Stimulated activated CD4-positive, alpha-beta T cell treated with anti-CD3 and anti-CD28 coated beads, Interleukin-12 subunit alpha, Interleukin-12 subunit beta, amount 100 ng/mL, for 48 hours (primary cell): ENCODE measurements at regions not wholly inside any gene's neighbourhood (a gene's known extent, or its start where the extent isn't known, plus 50 kb on each side); places are given as distances from the start of the nearest gene placed in this dataset.
"Not testable (repeated sequence)": the region's sequence is repeated elsewhere in the genome, so short reads cannot be mapped to it uniquely, and the experiment has no call there.

Experiments
- DNase-seq, 3 donors: peaks; one replicate each; pipeline ENCODE4 v3.0.0-alpha.2; 2020; ENCODE audit warnings: low read depth in 2 of 3, low spot score in 1 of 3

DNA sequence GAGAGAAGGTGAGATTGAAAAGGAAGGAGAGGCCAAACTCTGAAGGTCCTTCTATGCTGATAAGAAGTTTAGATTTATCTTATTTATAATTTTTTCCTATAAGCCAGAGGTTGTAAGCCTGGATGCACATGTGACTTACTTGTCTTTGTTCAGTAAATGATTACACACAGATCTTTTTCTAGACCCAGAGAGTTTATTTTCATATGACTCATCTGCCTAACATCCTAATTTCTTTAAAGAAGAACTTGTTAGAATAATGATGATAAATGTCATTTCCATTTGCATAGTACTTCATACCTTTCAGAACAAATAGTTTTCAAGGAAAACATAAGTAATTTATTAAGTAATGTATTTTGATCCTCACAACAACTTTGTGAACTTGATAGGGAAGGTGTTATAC is 434.8 kb upstream of the DPH6 start:
- DNase-seq: no peak

- DNase-seq: no peak
Measured at GRCh38 chr15:35986191-35986721, 440.3 kb upstream of the DPH6 start.

DNA sequence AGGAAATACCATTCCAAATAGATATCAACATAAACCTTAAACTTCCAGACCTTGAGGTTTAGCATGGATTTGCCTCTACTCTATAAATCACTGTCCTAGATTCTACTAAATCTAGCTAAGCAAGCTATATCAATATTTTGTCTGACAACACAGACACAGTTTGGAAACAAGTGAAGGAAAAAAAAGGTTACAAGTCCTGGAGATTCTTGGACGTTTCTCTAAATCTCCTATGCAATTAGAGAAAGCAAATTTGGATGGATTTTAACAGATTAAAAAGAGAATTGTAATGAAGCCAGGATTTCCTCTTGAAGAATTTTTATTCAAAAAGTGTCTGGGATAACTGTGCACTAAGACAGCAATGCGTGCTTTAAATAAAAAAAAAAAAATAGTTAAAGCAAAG is 441.1 kb upstream of the DPH6 start:
- DNase-seq: no peak

GRCh38 chr15:35991386-35991785 is 445.4 kb upstream of the DPH6 start:
- DNase-seq: no peak

GRCh38 chr15:35992791-35993190 is 446.8 kb upstream of the DPH6 start:
- no peak for DNase-seq

- no peak for DNase-seq
Measured at GRCh38 chr15:35993196-35993595, 447.2 kb upstream of the DPH6 start.

DNA sequence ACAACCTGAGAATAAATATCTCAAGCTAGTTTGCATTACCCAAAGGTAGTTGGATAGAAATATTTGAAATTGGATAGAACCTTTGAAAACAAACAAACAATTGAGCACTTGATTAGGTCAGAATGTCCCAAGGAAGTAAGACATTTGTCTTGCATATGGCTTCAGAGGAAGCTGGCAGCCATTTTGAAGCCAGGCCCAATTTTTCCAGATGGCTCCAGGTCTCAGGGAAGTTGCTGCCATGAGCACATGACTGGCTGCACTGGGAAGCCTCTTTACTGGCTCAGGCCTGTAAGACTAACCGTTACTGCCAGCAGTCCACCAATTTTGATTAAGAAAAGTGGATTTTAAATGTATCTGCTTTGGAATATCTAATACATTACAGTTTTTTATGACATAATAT is 448.9 kb upstream of the DPH6 start:
- DNase-seq: no peak

GRCh38 chr15:35998663-35999602 is 453.0 kb upstream of the DPH6 start:
- no peak for DNase-seq

DNA sequence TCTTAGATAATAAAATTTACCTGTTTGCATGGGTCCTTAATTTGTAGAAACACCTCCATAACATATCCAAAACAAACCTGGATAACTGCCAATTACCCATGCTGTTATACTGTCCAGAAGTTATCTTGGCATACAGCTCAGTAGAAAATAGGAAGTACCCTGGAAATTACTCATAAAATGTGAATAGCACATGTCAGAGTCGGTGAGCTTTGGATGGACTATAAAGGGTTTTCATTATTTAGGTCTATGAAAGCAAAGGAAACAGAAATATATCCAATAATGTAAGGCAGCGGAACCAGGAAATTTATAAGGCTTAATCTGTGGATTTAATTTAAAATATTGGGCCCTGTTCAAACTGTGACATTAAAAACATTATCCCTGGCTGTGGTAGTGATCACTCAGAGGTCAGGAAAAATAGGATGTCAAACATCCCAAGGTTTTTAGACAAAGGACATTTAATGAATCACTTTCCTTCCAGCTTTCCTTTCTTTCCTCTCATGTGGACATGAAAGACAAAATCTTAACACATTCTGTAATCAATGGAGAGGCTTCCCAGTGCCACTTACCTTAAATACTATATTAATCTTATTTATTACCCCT is 459.0 kb upstream of the DPH6 start:
- no peak for DNase-seq

GRCh38 chr15:36005542-36005941 is 459.6 kb upstream of the DPH6 start:
- no peak for DNase-seq

DNA sequence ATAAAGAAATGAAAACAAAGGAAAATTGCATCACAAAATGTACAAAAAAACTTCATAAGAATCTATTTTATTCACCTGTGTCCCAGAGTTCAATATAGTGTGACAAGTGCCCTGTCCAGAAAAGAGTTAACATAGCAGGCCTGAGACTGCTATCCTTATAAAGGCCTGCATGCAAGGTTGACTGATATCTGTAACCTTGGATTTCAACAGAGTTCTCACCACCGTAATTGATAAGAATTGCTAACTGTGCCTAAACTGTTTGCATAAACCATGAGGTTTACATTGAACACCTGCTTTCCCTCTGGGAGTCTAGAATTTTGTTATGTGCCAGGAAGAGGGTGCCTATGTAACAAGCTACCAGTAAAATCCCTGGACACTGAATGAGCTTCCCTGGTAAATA is 461.7 kb upstream of the DPH6 start:
- no peak for DNase-seq

DNA sequence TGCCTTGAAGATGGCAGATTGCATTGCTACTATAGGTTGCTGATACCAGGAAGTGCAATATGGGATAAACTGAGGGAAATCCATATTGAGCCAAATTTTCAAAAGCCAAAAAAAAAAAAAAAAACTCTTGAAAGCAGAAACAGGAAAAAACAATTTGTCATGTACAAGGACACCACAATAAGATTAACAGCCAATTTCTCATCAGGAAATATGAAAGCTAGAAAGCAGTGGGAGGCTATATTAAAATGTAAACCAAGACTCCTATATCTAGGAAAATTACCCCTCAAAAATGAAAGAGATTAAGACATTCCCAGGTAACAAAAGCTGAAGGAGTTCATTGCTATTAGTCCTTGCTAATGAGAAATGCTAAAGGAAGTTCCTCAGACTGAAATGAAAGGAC is 462.8 kb upstream of the DPH6 start:
- DNase-seq: no peak

GRCh38 chr15:36024031-36024688 is 478.2 kb upstream of the DPH6 start:
- DNase-seq: no peak

DNA sequence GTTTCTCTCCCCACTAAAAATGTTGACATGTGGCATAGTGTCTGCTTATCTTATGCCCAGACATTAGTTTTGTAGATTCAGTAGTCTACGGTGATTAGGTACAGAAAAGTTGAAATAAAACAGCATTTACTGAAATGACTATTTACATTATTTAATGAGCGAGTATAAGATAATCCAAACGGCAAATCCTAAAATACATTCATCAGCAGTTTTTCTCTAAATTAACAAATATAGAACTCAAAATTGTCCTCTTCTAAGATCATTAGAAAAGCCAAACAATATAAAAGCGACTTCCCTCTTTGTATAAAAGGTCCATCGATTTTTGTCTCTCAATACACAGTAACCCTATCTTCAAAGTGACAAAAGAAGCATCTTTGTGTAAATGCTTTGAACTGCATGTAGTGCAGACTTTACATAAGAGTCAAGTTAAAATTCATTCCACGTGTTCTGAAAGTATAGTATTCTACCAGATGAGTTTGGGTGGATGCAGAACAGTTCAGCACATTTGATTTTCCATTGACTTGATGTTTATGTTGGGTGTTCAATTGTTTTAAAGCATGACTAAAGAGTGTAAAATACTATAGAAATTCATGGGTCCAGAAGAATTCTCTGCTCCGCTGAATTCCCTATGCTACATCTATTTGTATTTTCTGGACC is 480.8 kb upstream of the DPH6 start:
- no peak for DNase-seq

DNA sequence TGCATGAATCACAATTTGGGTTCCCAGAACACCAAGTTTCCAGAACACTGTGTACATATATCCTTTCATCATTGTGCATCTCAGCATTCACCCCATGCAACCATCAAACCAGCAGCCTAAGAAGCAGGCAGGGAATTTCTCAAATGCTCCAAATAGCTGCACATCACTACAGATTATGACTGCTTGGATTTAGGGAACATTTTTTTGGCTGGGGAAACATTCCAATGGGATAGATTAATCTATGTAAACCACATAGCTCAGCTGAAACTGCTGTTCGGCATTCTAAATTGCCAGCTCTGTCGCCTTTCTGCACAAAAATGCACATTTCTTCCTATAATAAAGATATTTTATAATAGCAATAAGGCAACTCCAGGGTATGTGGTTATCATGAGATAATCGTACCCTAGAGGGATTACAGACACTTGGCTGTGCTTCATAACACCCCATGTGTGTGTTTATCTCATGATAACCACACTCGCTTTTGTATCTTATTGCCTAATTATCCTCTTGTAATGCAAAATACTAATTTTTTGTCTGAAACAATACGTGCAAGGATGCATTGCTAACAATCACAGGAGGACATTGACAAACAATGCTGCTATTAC is 483.7 kb upstream of the DPH6 start:
- no peak for DNase-seq

DNA sequence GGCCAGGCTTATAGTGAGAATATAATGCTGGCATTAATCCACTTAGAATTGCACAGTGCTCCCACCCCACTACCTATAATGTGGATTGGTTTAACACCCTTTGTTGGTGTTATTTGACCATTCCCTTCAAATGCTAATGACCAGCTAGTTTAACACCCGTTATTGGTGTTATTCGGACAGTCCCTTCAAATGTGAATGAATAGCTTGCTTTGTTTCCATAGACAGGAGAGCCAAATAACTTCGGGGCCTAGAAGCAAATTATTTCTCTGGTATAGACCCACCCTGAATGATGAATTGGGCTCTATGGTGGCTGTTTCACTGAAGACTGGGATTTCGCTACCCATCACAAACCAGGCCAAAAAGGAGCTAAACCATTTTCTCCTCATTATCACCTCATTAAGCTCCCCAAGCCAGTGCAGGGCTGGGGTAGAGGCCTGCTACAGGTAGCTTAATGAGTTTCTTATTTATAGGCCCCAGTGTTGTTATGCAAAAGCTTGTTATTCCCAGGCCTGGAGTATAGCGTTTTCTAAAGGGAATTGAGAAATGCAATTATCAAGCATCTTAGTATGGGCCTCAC is 494.1 kb upstream of the DPH6 start:
- DNase-seq: no peak

DNA sequence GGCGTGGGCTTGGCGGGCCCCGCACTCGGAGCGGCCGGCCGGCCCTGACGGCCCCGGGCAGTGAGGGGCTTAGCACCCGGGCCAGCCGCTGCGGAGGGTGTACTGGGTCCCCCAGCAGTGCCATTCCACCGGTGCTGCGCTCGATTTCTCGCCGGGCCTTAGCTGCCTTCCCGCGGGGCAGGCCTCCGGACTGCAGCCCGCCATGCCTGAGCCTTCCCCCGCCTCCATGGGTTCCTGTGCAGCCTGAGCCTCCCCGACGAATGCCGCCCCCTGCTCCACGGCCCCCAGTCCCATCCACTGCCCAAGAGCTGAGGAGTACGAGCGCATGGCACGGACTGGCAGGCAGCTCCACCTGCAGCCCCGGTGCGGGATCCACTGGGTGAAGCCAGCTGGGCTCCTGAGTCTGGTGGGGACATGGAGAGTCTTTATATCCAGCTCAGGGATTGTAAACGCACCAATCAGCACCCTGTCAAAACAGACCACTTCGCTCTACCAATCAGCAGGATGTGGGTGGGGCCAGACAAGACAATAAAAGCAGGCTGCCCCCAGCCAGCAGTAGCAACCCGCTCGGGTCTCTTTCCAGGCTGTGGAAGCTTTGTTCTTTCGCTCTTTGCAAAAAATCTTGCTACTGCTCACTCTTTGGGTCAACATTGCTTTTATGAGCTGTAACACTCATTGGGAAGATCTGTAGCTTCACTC is 501.2 kb upstream of the DPH6 start:
- not testable (repeated sequence) for DNase-seq

GRCh38 chr15:36050899-36051298 is 504.9 kb upstream of the DPH6 start:
- DNase-seq: no peak

- DNase-seq: not testable (repeated sequence)
Measured at GRCh38 chr15:36052641-36053040, 506.7 kb upstream of the DPH6 start.

DNA sequence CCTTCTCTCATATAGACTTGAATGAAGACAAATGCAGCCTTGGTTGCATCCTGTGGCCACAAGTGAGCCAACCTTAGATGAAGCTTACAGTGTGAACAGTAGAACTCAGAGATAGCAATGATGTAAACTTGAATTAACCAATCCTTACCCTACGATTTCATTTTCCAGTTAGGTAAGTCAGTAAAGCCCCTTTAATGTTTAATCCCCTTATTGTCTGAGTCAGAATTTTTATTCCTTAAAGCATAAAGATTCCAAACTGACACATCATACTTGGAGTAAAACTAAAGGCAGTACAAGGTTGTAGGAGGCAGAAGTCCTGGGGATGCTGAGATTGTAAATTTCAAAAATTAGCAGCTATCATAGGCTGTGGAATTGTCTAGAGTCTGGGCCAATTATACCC is 507.8 kb upstream of the DPH6 start:
- no peak for DNase-seq
